GM18519 (cell line): ENCODE measurements at regions not wholly inside any gene's neighbourhood (a gene's known extent, or its start where the extent isn't known, plus 50 kb on each side); places are given as distances from the start of the nearest gene placed in this dataset.

Experiments used
- ATAC-seq: cut with Tn5 transposase; IDR thresholded peaks from one replicate; pipeline ENCODE4 v1.9.1; 2021; ENCODE audit warnings: mild to moderate bottlenecking, moderate library complexity; ENCODE audit not compliant: unreplicated experiment, low FRiP score

GRCh38 chr2:106977717-106978116, 91.8 kb upstream of the ST6GAL2 start:
- no peak for ATAC-seq

GRCh38 chr2:106978647-106979046, 92.7 kb upstream of the ST6GAL2 start:
- no peak for ATAC-seq

- ATAC-seq: no peak
These were observed 95.5 kb upstream of the ST6GAL2 start for GRCh38 chr2:106981491-106981890.

GRCh38 chr2:106982350-106982749, 96.4 kb upstream of the ST6GAL2 start:
- no peak for ATAC-seq

GRCh38 chr2:106983305-106983704, 97.3 kb upstream of the ST6GAL2 start:
- no peak for ATAC-seq

GRCh38 chr2:106988361-106988760, 102.4 kb upstream of the ST6GAL2 start:
- no peak for ATAC-seq

- ATAC-seq: no peak
These were observed 104.3 kb upstream of the ST6GAL2 start for GRCh38 chr2:106990297-106990696.

GRCh38 chr2:106991866-106992265, 105.9 kb upstream of the ST6GAL2 start:
- no peak for ATAC-seq

GRCh38 chr2:106995556-106995955, 109.6 kb upstream of the ST6GAL2 start:
- ATAC-seq: no peak

GRCh38 chr2:106996171-106996769, 110.3 kb upstream of the ST6GAL2 start:
- ATAC-seq: no peak

GRCh38 chr2:106997204-106997603, 111.2 kb upstream of the ST6GAL2 start:
- ATAC-seq: no peak

GRCh38 chr2:107001062-107001461, 115.1 kb upstream of the ST6GAL2 start:
- no peak for ATAC-seq

GRCh38 chr2:107001551-107001950, 115.6 kb upstream of the ST6GAL2 start:
- ATAC-seq: no peak

- no peak for ATAC-seq
These were observed 116.2 kb upstream of the ST6GAL2 start for GRCh38 chr2:107001964-107002696.

GRCh38 chr2:107002735-107003134, 116.8 kb upstream of the ST6GAL2 start:
- ATAC-seq: no peak

- ATAC-seq: no peak
These were observed 119.9 kb upstream of the ST6GAL2 start for GRCh38 chr2:107005853-107006252.

- no peak for ATAC-seq
These were observed 120.9 kb upstream of the ST6GAL2 start for GRCh38 chr2:107006836-107007235.

GRCh38 chr2:107007927-107008326, 122.0 kb upstream of the ST6GAL2 start:
- ATAC-seq: no peak

- no peak for ATAC-seq
These were observed 122.9 kb upstream of the ST6GAL2 start for GRCh38 chr2:107008843-107009242.

- ATAC-seq: no peak
These were observed 123.3 kb upstream of the ST6GAL2 start for GRCh38 chr2:107009275-107009674.

- no peak for ATAC-seq
These were observed 126.8 kb upstream of the ST6GAL2 start for GRCh38 chr2:107012714-107013306.

GRCh38 chr2:107013884-107014283, 127.9 kb upstream of the ST6GAL2 start:
- ATAC-seq: no peak
